IPS DF 4.7 (cell line): ENCODE measurements at regions not wholly inside any gene's neighbourhood (a gene's known extent, or its start where the extent isn't known, plus 50 kb on each side); places are given as distances from the start of the nearest gene placed in this dataset.
"Not testable (repeated sequence)": the region's sequence is repeated elsewhere in the genome, so short reads cannot be mapped to it uniquely, and the experiment has no call there.

ENCODE experiments used
- DNase-seq: peaks from one replicate; pipeline ENCODE4 v3.0.0-alpha.2; 2013; ENCODE audit warnings: low spot score; ENCODE audit errors: extremely low read depth

DNA sequence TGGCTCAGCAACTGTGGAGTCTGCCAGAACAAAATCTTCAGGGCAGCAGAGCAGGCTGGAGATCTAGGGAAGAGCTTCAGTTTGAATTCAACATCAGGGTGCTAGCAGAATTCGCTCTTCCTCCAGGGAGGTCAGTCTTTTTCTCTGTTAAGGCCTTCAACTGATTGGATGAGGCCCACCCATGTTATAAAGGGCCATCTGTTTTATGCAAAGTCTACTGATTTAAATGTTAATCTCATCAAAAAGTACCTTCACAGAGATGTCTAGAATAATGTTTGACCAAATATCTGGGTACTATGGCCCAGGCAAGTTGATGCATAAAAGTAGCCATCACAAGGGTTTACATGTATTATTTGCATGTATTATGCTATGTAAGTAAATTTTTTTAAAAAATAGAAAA is 378.4 kb downstream of the BTG1 start:
- no peak for DNase-seq

DNA sequence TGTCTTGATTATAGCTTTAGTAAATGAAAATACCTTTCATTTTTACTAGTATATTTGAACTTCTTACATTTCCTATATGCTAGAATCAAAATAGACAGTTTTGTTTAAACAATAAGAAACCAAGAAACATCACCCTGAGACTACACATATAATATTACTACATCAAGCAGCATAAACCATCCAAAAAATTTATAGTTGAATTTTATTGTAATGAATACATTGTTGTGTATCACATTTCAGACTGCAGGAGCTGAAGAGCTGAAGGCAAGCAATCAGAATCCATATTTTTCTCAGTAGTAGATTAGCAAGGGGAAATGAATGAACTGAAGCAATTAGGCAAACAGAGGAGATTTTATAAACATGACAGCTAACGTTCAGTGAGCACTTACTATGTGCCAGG is 379.2 kb downstream of the BTG1 start:
- DNase-seq, result no peak

DNA sequence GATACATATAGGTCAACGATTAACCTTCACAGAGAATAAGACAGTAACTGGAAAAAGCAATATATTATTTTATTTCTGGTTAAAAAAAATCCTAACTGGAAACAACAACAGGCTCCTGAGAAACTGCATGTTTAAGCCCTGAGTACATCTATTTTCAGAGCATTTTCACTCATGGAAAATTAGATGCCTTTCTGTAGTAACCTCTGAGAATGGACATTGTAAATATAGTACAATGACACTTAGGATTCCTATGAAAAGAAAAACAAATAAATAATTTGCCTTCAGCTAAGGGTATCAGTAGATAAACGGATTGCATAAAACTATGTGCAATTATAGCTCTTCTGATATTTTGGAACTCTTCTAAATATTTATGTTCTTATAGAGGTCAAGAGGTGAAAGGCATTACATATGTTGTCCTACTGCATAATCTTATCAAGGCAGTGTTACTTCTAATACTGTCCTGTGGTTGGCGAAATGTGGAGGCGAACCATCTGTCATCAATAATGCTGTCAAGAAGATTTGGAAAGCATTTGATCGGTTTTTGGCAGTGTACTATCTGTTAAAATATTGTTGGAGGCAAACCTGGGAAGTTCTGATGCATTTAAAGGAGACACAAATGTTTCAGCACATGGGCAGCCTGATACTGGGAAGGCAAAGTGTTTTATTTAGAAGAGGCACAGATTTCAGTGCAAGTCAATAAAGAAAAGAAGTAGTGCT is 381.8 kb downstream of the BTG1 start:
- no peak for DNase-seq

DNA sequence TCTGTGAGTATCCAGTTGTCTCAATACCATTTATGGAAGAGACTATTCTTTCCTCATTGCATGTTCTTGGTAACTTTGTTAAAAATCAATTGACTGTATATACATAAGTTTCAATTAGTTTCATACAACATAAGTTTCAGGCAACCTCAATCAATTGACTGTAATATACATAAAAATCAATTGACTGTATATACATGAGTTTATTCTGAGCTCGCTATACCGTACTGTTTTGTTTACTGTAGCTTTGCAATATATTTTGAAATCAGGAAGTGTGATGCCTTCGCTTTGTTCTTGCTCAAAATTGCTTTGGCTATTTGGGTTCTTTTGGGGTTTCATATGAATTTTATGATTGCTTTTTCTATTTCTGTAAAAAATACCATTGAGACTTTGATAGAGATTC is 392.0 kb downstream of the BTG1 start:
- DNase-seq, result no peak

DNA sequence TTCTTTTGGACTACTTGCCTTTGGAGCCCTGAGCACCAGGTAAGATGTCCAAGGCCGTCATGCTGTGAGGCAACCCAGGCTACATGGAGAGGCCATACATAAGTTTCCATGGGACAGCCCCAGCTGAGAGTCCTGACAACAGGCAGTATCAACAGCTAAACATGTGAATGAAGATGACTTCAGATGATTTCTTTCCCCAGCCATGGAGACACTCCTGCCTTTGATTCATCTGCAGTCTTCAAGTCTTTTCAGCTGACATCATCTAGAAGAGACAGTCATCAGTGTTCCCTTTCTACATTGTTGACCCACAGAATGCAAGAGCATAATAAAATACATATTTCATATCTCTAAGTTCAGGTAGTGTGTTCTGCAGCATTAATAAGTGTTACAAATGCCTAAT is 398.7 kb downstream of the BTG1 start:
- no peak for DNase-seq

DNA sequence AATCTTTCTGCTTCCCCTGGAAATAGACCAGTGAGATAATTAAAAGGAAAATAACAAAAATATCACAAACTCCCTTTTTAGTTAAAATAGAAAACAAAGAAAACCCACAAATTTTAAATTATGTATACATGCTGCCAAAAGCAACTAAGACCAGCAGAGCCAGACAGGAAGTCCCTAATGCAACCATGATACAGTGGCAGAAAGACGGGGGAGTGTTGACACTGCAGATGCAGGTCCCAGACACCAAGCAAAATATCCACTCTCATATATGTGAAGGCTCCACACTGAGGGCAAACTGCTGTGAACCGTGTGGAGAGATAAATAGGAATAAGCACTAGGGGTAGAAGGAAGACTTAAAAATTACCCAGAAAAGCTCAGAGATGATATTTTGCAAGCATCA is 401.0 kb downstream of the BTG1 start:
- DNase-seq, result no peak

DNA sequence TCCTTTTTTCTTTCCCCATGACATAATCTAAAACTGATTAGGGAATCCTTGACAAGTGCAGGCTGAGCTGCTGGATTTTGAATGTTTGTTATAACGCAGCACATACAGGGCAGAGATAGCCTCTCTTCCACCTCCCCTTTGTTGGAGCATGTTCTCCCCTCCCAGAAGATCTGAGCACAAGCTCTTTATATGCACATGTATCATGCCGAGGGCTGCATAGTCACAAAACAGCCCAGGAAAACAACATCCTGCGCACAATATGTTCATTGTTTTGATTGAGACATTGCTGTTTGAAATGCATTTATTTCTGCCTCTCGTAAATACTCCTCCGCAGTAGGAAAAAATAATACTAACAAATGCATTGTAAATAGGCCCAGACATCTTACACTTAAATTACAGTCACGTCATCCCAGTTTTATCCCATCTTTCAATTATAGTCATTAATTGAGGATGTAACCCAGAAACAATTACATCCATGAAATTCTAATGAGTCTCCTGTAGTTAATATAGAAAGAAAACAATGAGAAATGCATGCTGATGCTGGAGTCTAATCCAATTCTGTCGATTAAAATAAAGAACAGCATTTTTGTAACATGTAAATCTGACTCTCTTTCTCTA is 401.8 kb downstream of the BTG1 start:
- no peak for DNase-seq

DNA sequence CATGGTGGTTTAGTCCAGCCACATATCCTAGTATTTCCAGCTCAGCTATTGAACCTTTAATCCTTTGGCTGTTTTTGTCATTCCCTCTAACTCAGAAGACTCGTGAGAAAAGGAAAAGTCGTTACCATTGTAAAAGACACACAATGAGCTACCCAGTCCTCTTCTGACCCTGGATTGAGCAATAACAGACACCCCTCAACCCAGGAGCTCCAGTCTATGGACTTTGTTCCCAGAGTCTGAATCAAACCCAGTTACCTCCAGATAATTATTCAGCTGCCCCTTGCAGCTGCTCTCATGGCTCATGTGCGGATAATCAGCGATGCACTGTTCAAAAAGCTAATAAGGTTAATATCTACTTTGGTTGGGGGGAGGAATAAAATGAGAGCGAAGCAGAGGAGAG is 402.4 kb downstream of the BTG1 start:
- DNase-seq, result no peak

DNA sequence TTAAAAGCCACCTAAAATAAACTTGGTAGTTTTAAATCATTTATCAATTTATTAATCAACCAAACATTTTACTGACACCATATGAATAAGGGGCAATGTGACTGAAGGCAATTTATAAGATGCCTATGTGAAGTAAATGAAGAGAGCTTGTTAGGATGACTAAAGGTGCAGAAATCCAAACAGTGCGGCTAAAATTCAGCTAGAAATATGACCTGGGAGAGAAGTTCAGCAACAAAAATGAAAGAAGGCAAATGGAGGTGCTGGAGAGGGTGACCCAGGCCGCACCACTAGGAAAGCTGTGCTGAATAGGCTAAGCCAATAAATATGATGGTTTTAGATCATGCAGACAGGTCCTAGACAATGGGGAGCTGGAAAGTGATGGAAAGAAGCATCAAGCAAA is 403.7 kb downstream of the BTG1 start:
- no peak for DNase-seq

DNA sequence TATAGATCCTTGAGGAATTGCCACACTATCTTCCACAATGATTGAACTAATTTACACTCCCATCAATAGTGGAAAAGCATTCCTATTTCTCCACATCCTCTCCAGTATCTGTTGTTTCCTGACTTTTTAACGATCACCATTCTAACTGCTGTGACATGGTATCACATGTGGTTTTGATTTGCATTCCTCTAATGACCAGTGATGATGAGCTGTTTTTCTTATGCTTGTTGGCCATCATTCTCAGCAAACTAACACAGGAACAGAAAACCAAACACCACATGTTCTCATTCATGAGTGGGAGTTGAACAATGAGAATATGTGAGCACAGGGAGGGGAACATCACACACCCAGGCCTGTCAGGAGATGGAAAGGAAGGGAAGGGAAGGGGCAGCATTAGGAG is 411.8 kb downstream of the BTG1 start:
- not testable (repeated sequence) for DNase-seq

DNA sequence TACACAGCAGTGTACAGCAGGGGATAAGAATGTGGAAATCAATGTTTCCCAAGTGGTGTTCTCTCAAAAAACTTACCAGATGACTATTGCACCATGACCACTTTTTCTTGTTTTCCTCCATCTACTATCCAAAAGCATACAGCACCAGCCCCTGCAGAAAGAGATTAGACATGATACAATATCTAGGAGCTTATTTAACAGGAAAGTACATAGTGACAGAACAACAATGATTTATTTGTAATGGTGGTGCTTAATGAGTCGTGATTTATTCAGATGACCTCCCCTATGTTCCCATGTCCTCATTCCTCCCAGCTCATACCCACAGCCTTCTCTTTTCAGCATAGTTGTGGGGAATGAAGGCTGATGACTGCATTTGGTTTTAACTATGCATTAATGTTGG is 413.6 kb downstream of the BTG1 start:
- DNase-seq, result no peak

DNA sequence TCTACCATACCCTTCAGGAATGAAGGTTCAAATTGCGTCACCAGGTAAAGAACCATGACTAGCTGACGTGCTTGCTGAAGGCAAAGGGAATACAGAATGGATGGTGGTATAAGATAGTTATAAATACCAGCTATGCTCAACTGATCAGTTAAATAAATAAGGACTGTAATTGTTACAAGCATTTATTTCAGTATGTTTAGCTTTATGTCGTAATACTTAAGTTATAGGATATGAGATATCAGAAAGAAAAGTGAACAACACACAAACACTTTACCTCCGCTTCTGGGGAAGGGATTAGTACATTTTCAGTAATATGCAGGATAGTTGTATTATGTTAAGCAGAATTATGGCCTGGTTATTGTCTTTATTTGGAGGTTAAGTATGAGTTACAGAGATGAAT is 416.1 kb downstream of the BTG1 start:
- DNase-seq, result no peak

DNA sequence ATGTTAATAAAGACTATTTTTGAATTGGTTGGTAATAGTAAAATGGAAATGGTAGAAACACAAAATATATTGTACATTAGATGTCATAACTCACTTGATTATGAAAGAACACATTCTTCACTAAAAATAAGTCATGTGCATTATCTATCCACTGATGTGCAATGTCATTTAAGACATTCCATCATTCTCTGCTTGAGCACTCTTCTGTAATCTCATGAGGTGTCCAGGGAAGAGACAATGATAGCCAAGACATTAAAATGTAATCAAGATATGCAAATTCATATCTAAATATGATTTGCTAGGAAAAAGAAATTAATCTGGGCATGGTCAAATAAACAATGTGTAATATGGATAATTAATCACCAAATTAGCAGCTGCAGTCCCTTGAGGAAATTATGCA is 422.5 kb downstream of the BTG1 start:
- DNase-seq, result no peak

DNA sequence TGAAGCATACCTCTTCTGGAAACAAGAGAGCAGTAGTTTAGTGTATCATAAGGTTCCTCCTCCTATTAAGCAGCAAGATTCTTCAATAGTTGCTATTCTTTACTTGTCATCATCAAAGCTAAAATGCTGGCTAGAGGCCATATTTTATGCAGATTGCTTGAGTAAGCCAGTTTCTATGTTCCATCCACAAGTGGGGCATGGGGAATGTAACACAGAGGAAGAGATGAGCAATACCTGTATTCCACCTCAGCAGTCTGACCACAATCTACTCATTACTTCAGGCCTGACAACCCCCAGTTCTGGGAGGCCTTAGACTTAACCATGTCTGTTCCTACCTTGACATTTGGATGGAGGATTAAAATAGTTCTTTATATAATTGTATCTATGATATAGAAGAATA is 423.6 kb downstream of the BTG1 start:
- DNase-seq, result no peak

DNA sequence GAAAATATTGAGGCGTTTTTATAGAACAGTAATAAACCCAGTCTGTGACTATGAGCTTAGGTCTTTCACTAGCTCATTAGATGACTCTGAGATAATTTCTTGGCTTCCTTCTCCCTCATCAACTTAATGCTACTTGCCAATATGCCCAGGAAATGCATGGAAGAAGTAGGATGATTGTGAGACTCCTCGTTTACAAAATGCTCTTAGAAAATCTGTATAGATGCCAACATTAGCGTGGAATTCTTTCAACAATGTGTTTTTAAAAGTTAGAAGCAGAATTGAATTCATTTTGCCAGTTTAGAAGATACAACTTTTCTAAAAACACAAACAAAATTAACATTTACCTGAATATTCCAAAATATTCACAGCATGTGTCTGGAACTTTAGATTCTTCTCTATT is 424.6 kb downstream of the BTG1 start:
- DNase-seq, result no peak

DNA sequence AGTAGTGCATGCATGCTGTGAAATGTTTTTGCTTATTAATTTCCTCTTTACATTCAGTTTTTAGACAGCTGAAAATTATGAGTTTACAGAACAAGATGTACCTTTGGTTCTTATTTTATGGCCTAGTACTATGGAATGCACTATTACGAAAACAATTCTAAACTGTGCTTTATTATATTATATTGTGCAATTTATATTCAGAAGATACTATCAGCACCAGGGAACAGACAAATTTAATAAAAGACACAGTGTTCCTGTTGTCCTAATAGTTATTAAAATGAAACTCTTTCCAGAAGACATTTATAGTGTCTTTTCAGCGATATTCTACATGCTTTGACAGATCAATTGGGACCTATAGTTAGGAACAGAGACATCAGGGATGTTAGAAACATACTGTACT is 427.3 kb downstream of the BTG1 start:
- no peak for DNase-seq

DNA sequence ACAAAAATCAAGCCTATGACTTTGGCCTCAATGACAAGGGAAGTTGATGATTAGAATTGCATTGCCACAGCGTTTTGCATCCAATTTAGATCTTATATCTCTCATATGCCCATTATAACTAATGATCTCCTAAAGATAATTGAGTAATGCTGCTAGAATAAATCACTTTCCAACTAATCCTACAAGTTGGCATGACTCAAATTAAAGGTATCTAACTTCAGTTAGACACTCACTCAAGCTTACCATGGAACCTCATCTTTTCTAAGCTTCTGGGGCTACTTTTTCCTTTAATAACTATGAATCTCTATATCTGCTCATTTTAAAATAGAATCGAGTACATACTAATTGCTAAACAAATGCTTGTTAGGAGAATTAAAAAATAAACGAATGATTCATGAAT is 427.8 kb downstream of the BTG1 start:
- DNase-seq, result no peak

DNA sequence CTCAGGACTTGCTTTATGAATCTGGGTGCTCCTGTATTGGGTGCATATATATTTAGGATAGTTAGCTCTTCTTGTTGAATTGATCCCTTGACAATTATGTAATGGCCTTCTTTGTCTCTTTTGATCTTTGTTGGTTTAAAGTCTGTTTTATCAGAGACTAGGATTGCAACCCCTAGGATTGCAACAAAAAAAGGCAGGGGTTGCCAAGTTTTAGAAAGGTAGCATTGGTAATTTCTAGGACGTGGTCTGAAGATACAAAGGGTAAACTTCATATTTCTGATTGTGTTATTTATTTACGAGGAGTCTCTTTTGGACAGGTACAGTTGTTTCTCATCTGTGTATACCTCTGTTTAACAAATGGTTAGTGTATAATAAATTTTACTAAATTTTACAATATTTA is 433.7 kb downstream of the BTG1 start:
- not testable (repeated sequence) for DNase-seq

DNA sequence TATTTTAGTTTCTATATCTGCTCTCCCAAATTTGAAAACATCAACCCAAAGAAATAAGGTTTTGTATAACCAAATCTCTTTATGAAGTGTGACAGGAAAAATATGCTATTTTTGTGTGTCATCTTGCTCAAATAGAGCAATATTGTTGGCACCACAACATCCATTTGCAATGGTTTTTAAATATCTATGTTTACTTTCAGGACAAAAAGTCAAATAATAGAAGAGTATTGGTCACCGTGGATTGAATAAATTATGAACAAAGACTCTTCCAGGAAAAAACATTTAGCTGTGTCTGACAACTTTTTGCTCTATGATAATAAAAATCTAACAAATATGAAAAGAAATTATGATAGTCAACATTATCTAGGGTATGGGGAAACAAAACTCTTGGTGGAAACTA is 439.2 kb downstream of the BTG1 start:
- no peak for DNase-seq

DNA sequence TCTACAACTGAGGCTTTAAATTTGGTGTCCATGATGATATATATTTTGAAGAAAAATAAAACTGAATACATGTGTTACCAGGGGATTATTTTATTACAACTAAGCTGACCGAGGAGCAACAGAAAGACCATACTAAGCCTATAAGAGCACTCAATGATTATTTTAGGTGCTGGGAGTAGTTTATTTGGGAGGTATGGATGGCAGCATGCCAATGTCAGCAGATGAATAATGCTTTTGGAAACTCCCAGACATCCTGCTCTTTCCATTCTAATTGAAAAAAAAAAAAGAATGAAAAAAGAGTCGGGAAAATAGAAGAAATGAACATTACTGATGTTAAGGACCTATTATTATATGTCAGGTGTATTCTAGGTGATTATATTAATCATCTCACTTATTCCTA is 441.2 kb downstream of the BTG1 start:
- no peak for DNase-seq

DNA sequence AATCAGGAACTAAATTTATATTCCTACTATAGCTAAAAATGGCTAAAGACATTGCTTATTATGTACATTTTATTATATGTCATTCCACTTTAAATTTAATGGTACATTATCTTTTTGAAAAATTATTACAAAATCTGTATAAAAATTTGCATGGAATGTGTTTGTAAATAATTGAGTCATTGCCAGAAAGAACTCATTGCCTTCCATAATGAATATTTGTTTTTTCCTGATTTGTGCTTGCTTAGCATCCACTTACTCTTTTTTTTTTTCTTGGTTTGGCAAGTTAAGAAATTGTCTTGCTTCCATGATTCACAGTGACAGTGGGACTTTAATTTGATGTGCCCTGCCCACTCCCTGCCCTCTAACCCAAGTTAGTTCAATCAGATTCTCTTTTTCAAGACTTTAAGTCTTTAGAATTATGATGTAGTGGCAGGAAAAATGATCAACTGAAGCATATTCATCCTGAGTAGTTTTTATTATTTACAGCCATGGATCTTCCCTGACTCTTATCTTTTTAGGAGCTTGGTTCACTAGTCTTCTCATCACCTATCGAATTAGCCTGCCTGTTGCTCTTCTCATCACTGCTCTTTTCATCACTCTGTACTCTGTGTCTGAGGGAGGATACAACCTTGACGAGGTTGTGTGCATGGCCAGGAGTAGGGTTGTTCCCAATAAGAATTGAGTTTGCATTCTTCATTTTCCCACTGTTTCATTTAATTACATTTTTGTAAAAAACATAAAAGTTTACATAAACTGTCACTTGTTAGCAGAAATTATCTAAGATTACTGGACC is 442.0 kb downstream of the BTG1 start:
- DNase-seq, result no peak

DNA sequence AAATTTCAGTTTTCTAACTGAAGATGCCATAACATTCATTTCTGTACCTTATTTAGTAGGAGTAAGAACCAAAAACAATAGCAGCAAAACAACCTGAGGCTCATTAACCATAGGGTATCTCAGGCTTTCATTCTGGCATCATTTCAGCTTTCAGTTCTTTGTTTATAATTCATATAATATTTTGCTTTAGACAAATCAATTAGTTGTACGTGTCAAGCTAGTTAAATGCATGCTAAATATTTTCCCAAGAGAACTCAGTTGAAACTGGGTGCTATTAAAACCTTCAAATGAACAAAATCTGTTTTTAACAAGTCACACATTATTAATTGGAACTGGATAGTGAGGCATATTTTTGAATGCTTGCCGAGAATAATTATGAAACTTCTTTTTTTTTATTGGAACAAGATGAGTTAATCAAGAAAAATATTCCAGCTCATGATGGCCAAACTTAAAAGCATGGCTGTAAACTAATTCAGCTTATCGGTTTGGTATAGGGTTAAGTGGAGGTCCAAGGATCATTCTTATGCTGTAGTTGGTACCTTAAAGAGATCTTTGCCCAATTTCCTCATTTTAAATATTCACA is 442.7 kb downstream of the BTG1 start:
- DNase-seq, result no peak
